ENCODE measurements at regions not wholly inside any gene's neighbourhood (a gene's known extent, or its start where the extent isn't known, plus 50 kb on each side); places are given as distances from the start of the nearest gene placed in this dataset.

GRCh38 chr1:212554401-212554800, 54.2 kb upstream of the ATF3 start:
- intact Hi-C loops (cut with DNase I): no loop called here

GRCh38 chr1:212555426-212555825, 53.1 kb upstream of the ATF3 start:
- DNase-seq: no peak
- intact Hi-C loops (cut with DNase I): no loop called here
- no peak for ATAC-seq (ENCODE audit: poor library complexity)

More at GRCh38 chr1:212554401-212554800, 54.2 kb upstream of the ATF3 start:
- no peak for DNase-seq
- no peak for ATAC-seq (ENCODE audit: poor library complexity)

- no peak for ATAC-seq (ENCODE audit: poor library complexity)
- intact Hi-C loops (cut with DNase I): no loop called here
- no peak for DNase-seq
Observed at GRCh38 chr1:212556822-212557549, 51.6 kb upstream of the ATF3 start.

- DNase-seq (peak; percentile 77), ATAC-seq (ENCODE audit: poor library complexity) (peak; percentile 75)
- intact Hi-C loops (cut with DNase I): no loop called here
Observed at GRCh38 chr1:212557739-212558692, 50.5 kb upstream of the ATF3 start.

- intact Hi-C loops (cut with DNase I): no loop called here
- DNase-seq (peak; percentile 95), ATAC-seq (ENCODE audit: poor library complexity) (peak; percentile 95)
Observed at GRCh38 chr1:212558693-212559480, 49.7 kb upstream of the ATF3 start.

Measured in Right ventricle myocardium superior (tissue), 1 donor.